Thymus (tissue), 11 donors: ENCODE measurements at regions not wholly inside any gene's neighbourhood (a gene's known extent, or its start where the extent isn't known, plus 50 kb on each side); places are given as distances from the start of the nearest gene placed in this dataset.

ENCODE experiments used
- DNase-seq, 9 donors: peaks; one replicate each; pipeline ENCODE4 v3.0.0-alpha.2; 2013; ENCODE audit warnings: low spot score in 9 of 9, low read depth in 6 of 9, missing footprints in 1 of 9
- H3K27ac ChIP-seq, 2 donors: one replicate each; pipeline ENCODE4 v1.5.1; 2013; ENCODE audit warnings: control low read depth in 1 of 2, low read depth in 1 of 2, low read length in 1 of 2, mild to moderate bottlenecking in 1 of 2, moderate library complexity in 1 of 2
- H3K27me3 ChIP-seq, 2 donors: one replicate each; pipeline ENCODE4 v1.5.1; 2013; ENCODE audit warnings: low read length in 1 of 2; ENCODE audit not compliant: control insufficient read depth in 2 of 2, insufficient read depth in 1 of 2
- H3K36me3 ChIP-seq, 2 donors: one replicate each; pipeline ENCODE4 v1.5.1; 2013; ENCODE audit warnings: low read length in 1 of 2, mild to moderate bottlenecking in 1 of 2, moderate library complexity in 1 of 2; ENCODE audit not compliant: control insufficient read depth in 2 of 2, insufficient read depth in 2 of 2
- H3K4me1 ChIP-seq, 2 donors: one replicate each; pipeline ENCODE4 v1.5.1; 2013; ENCODE audit warnings: low read length in 2 of 2; ENCODE audit not compliant: control insufficient read depth in 2 of 2, insufficient read depth in 2 of 2
- H3K4me3 ChIP-seq, 2 donors: one replicate each; pipeline ENCODE4 v1.5.1; 2013; ENCODE audit warnings: low read length in 2 of 2, control low read depth in 1 of 2, mild to moderate bottlenecking in 1 of 2
- H3K9me3 ChIP-seq, 2 donors: one replicate each; pipeline ENCODE4 v1.5.1; 2013; ENCODE audit warnings: low read length in 1 of 2, mild to moderate bottlenecking in 1 of 2; ENCODE audit not compliant: control insufficient read depth in 2 of 2, insufficient read depth in 1 of 2
- WGBS: extraction: QIAGEN DNeasy Blood & Tissue Kit; methylation state at CpG from one replicate; pipeline ENCODE4 v1.1.7; 2013; 5-methylcytosine and 5-hydroxymethylcytosine counted together
- donor health status: healthy.

- Histone ChIP-seq H3K9me3 (no peaks in the 10 kb centered on the region), H3K36me3 (no peaks in the 10 kb centered on the region), H3K27me3 (no peaks in the 10 kb centered on the region), H3K4me3 (no peak overlapping the region), H3K27ac (no peak overlapping the region), H3K4me1 (no peaks in the 10 kb centered on the region)
- no peak for DNase-seq
- WGBS, result 86% methylated on average over 7 of the region's 7 CpGs
Measured at GRCh38 chr16:51328733-51329132, 177.7 kb upstream of the SALL1 start.

- no peaks in the 10 kb centered on the region for H3K27me3 ChIP-seq
- H3K9me3 ChIP-seq, result no peaks in the 10 kb centered on the region
- no peak overlapping the region for H3K27ac ChIP-seq
- H3K36me3 ChIP-seq, result no peaks in the 10 kb centered on the region
- no peaks in the 10 kb centered on the region for H3K4me1 ChIP-seq
- WGBS, result 86% methylated on average over 2 of the region's 2 CpGs
- DNase-seq, result no peak
- H3K4me3 ChIP-seq, result no peak overlapping the region
Measured at GRCh38 chr16:51327001-51327400, 175.9 kb upstream of the SALL1 start.

- Histone ChIP-seq H3K4me1 (no peaks in the 10 kb centered on the region), H3K27me3 (no peaks in the 10 kb centered on the region), H3K4me3 (no peak overlapping the region), H3K9me3 (no peaks in the 10 kb centered on the region), H3K27ac (no peak overlapping the region), H3K36me3 (no peaks in the 10 kb centered on the region)
- 76% methylated on average over 7 of the region's 7 CpGs for WGBS
- DNase-seq, result no peak
Measured at GRCh38 chr16:51326131-51326856, 175.2 kb upstream of the SALL1 start.

GRCh38 chr16:51321251-51321650 is 170.2 kb upstream of the SALL1 start:
- H3K27me3 ChIP-seq, result no peaks in the 10 kb centered on the region

GRCh38 chr16:51317575-51317974 is 166.5 kb upstream of the SALL1 start:
- Histone ChIP-seq H3K4me3 (no peak overlapping the region), H3K9me3 (no peaks in the 10 kb centered on the region), H3K36me3 (no peaks in the 10 kb centered on the region), H3K4me1 (no peaks in the 10 kb centered on the region), H3K27me3 (no peaks in the 10 kb centered on the region), H3K27ac (no peak overlapping the region)
- no peak for DNase-seq

More at GRCh38 chr16:51321251-51321650, 170.2 kb upstream of the SALL1 start:
- Histone ChIP-seq H3K27ac (no peak overlapping the region), H3K9me3 (no peaks in the 10 kb centered on the region), H3K4me3 (no peak overlapping the region), H3K36me3 (no peaks in the 10 kb centered on the region), H3K4me1 (no peaks in the 10 kb centered on the region)
- DNase-seq, result no peak
- 69% methylated on average over 5 of the region's 5 CpGs for WGBS

GRCh38 chr16:51313198-51313597 is 162.1 kb upstream of the SALL1 start:
- 89% methylated on average over 2 of the region's 2 CpGs for WGBS
- DNase-seq, result no peak
- Histone ChIP-seq H3K27ac (no peak overlapping the region), H3K4me3 (no peak overlapping the region), H3K4me1 (no peaks in the 10 kb centered on the region), H3K36me3 (no peaks in the 10 kb centered on the region), H3K27me3 (no peaks in the 10 kb centered on the region), H3K9me3 (no peaks in the 10 kb centered on the region)

- Histone ChIP-seq H3K27me3 (no peaks in the 10 kb centered on the region), H3K4me3 (no peak overlapping the region), H3K9me3 (no peaks in the 10 kb centered on the region), H3K36me3 (no peaks in the 10 kb centered on the region), H3K4me1 (no peaks in the 10 kb centered on the region), H3K27ac (no peak overlapping the region)
- 94% methylated on average over 2 of the region's 2 CpGs for WGBS
- DNase-seq, result no peak
Measured at GRCh38 chr16:51312363-51313150, 161.5 kb upstream of the SALL1 start.

- Histone ChIP-seq H3K27me3 (no peaks in the 10 kb centered on the region), H3K4me3 (no peak overlapping the region), H3K9me3 (no peaks in the 10 kb centered on the region), H3K36me3 (no peaks in the 10 kb centered on the region), H3K27ac (no peak overlapping the region), H3K4me1 (no peaks in the 10 kb centered on the region)
- no peak for DNase-seq
Measured at GRCh38 chr16:51310159-51310558, 159.1 kb upstream of the SALL1 start.

- DNase-seq, result no peak
- no peaks in the 10 kb centered on the region for H3K9me3 ChIP-seq
- H3K27me3 ChIP-seq, result no peaks in the 10 kb centered on the region
- no peaks in the 10 kb centered on the region for H3K4me1 ChIP-seq
- H3K36me3 ChIP-seq, result no peaks in the 10 kb centered on the region
- no peak overlapping the region for H3K27ac ChIP-seq
- WGBS, result 93% methylated on average over 4 of the region's 4 CpGs
- H3K4me3 ChIP-seq, result no peak overlapping the region
Measured at GRCh38 chr16:51306886-51307595, 156.0 kb upstream of the SALL1 start.
